T47D (cell line): ENCODE measurements at regions not wholly inside any gene's neighbourhood (a gene's known extent, or its start where the extent isn't known, plus 50 kb on each side); places are given as distances from the start of the nearest gene placed in this dataset.
"Not testable (repeated sequence)": the region's sequence is repeated elsewhere in the genome, so short reads cannot be mapped to it uniquely, and the experiment has no call there.

ENCODE experiments used
- DNase-seq, 2 experiments: peaks; one replicate each; pipeline versions ENCODE4 v3.0.0 to v3.0.0-alpha.2; 2011 to 2012; ENCODE audit warnings: low read depth in 1 of 2, low spot score in 1 of 2
- JUND ChIP-seq: IDR thresholded peaks from 2 replicates; pipeline ENCODE4 v1.6.1; 2012; ENCODE audit warnings: low read depth
- in situ Hi-C: cut with HindIII; loops from 2 replicates; pipeline ENCODE4 v1.10.0; 2016; ENCODE audit warnings: low sequenced_read_pairs, low pct_unique_long_range_greater_than_20kb

DNA sequence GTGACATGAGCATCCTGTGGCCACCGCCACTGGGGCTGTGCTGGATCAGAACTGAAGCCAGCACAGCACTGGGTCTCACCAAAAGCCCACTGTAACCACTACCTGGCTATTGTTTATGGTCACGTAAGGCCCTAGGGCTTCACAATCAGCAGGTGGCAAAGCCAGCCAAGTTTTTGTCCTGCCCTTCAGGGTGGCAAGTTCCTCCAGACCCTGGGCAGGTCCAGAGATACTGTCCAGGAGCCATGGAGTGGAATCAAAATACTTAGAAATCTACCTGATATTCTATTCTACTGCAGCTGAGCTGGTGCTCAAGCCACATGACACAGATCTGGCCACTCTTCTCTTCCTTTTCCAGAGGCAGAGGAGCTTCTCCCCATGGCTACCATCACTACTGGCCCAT, 121.2 kb upstream of the CXXC4 start:
- in situ Hi-C loops = no loop called here
- no peak for DNase-seq
- TF ChIP-seq JUND = no peak

DNA sequence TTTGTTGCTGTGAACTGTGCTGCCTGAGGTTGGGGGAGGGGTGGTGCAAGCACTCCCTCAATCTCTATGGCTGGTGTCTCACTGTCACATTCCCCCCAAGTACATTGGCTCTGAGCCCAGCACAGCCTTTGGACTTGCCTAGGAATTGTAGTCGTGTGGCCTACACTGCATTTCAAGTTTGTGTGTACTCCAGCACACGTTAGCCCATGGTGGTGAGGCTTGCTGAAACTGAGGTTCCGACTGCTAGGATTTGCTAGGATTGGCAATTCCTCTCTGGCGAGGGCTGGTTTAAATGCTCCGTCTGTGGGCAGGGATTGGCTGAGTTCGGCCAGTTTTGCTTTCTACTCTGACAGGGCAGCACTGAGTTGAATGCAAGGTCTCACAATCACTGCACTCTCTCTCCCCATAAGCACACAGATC, 121.7 kb upstream of the CXXC4 start:
- no peak for DNase-seq
- no peak for TF ChIP-seq JUND
- in situ Hi-C loops = no loop called here

DNA sequence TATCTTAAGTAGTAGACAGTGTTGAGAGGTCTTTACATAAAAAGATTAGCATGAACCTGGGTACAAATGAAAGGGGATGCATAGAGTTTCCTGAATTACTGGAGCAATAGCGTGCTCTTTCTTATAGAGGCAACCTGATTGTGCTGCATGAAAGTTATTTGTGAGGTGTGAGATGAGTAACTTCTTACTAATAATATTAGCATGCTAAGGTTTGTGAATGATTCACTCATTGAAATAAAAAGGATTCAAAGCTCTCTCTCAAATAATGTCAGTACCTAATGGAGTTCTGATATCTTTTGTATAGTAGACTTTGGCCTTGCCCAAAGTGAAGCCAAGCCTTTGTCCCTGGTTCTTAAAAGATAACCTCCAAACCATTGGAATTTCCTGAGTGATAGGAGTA, 131.0 kb upstream of the CXXC4 start:
- DNase-seq = no peak
- no peak for TF ChIP-seq JUND
- in situ Hi-C loops = no loop called here

DNA sequence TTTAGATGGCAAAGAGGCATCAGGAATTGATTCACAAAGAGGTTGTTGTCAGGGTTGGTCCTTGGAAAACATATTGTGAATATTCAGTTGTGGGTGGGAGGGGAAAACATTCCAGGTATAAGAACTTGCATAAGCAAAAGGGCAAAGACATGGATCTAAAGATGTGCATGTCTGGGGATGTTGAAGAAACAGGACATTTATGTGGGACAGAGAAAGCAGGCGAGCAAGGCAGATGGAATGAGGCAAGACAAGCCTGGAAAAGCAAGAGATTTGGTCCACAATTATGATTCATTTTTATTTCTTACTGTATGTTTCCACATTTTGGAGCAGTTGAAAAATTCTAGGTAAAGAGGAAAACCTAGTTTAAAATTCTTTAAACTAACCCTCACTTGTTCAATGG, 134.9 kb upstream of the CXXC4 start:
- in situ Hi-C loops = no loop called here
- DNase-seq = no peak
- no peak for TF ChIP-seq JUND

DNA sequence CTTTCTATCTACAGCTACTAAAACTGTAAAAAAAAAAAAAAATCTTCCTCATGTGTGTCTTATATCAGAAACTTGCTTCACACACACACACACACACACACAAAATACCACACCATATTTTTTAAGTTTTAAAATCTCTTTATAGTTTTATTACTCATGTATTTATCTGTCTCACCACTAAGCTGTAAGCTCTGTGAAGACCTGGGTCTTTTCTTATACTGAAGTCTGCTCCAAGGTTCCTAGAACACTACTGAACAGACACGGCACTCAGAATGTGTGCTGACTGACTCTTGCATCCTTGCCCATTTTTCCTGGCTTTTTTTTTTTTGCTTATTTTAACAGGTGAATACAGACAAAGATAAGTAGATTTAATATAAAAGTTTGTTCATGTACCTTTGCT, 135.6 kb upstream of the CXXC4 start:
- in situ Hi-C loops = no loop called here
- no peak for TF ChIP-seq JUND

DNA sequence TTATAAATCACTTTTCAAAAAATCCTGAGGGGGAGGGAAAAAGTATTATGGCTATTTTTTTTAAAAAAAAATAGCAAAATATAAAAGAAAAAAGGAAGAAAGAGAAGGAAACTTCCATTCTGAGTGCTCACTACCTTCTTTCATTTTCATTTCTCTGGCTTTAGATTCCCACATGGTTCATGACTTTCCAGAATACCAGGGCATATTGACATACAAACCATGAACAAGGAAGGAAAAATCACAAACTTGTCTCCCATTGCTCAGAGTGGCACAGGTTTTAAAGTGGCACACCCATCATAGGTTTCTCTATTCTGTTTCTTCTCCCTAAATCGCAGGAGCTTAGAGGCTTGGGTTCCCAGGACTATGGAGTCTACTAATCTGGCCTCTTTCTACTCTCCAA, 136.3 kb upstream of the CXXC4 start:
- in situ Hi-C loops = no loop called here
- no peak for TF ChIP-seq JUND
- peak in 1 of 2 experiments; percentile 10 for DNase-seq

More for the DNA sequence above, 135.6 kb upstream of the CXXC4 start:
- DNase-seq = no peak

DNA sequence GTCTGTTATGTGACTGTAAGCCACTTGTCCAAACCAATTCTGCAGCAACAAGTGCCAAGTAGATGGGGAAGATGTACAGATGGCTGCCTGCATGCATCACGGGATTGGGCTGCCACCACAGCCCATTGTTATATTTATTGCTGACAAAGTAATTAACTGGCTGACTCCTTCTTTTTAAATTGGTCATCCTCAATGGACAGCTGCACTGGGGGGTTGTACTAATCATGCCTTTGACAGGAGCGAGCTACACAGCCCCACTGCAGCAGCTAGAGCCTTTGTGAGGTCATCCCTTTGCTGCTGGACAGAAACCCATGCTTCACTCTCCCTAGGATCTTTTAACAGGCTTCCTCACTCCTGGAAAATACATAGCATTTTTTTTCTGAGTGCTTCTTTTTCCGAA, 146.7 kb upstream of the CXXC4 start:
- in situ Hi-C loops = no loop called here
- DNase-seq = no peak
- no peak for TF ChIP-seq JUND

DNA sequence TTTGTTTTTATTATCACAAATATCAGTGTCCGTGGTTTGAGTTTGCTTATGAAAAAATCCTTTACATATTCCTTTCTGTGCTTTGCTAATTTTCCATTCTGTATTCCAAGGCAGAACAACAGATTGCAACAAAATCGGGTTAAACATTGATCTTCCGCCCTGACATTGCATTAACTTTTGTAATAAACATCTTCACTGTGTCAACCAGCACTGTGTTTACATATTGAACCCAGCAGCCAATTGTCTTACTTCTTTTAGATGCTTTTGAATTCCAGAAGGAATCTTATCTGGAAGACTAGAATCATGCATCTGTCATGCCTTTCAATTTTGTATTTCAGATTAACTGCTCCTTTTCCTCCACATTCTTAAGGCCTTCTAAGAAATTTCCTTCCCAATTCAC, 147.8 kb upstream of the CXXC4 start:
- in situ Hi-C loops = no loop called here
- no peak for TF ChIP-seq JUND
- DNase-seq = no peak

DNA sequence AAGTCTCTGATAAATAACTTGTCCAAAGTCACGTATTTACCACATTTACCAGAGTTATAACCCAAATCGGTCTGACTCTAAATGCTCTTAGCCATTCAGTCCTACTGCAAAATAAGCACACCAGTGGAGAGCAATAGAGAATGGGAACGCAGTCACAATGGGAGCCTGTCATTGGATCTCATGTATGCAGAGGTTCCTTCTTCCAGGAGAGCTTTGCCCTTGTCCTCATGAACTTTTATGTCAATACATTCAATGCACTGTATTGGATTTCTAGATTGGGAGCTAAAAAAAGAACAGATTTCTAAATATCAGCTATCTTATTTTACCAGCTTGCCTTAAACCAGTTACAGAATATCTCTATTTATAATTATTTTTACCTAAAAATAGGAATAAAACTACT, 149.1 kb upstream of the CXXC4 start:
- TF ChIP-seq JUND = no peak
- no peak for DNase-seq
- in situ Hi-C loops = no loop called here

DNA sequence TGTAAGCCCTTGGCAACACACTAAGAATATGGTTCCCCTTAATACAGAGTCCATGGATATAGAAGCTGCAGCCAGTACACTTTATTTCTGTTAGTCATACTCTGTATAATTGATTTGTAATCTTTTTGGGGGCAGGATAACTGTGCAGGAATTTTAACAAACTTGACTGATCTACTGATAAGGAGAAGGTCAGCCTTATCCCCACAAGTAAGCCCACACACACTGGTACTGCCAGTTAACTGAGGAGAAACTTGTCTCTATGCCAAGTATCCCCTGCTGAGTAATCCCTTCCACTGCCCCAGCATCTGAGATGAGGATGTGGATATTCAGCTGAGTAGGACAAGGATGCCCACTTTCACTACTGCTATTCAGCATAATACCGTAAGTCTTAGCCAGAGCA, 154.9 kb upstream of the CXXC4 start:
- no peak for DNase-seq
- in situ Hi-C loops = no loop called here
- no peak for TF ChIP-seq JUND

DNA sequence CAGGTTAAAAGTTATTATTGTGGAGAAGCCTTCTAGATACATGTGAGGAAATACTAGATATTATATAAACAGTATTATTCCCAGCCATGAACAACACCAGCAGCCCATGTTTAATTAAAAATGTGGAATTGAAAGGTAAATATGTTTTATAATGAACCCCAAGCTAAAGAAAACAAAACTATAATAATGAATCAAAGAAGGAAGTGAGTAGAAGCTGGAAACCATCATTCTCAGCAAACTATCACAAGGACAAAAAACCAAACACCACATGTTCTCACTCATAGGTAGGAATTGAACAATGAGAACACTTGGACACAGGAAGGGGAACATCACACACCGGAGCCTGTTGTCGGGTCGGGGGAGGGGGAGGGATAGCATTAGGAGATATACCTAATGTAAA, 167.6 kb upstream of the CXXC4 start:
- in situ Hi-C loops, DNase-seq: not testable (repeated sequence)

DNA sequence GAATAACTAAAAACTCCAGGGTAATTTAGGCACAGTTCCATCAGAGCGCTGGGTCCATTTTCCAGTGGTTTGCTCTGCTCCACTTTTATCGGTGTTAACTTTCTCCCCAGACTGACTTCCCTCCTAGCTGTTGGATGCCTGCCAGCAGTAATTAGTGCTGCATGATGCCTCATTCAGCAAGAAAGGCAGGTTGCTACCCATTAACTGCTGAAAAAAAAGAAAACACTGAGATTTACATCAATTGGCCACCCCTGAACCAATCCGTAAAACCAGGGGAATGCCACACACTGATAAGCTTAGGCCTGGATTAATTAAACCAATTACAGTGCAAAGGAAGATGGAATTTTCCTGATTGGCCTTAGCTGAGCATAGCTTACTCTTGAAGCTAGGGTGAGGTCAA, 182.4 kb upstream of the CXXC4 start:
- in situ Hi-C loops = no loop called here
- peak in 1 of 2 experiments; percentile 33 for DNase-seq
- no peak for TF ChIP-seq JUND

DNA sequence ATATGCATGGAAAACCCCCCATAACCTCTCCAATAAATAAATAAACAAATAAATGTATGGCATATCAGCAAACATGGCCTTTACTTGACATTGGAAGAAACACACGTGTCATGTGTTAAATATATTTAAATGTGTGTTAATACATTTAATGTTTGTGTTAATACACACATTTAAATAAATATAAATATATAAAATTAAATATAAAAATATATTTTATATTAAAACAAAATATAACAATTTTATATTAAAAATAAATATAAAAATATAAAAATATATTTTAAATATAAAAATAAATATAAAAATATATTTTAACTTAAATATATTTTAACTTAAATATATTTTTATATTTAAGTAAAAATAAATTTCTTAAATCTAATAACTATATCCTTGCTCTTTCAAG, 187.6 kb upstream of the CXXC4 start:
- DNase-seq = no peak
- no peak for TF ChIP-seq JUND
- in situ Hi-C loops = no loop called here

DNA sequence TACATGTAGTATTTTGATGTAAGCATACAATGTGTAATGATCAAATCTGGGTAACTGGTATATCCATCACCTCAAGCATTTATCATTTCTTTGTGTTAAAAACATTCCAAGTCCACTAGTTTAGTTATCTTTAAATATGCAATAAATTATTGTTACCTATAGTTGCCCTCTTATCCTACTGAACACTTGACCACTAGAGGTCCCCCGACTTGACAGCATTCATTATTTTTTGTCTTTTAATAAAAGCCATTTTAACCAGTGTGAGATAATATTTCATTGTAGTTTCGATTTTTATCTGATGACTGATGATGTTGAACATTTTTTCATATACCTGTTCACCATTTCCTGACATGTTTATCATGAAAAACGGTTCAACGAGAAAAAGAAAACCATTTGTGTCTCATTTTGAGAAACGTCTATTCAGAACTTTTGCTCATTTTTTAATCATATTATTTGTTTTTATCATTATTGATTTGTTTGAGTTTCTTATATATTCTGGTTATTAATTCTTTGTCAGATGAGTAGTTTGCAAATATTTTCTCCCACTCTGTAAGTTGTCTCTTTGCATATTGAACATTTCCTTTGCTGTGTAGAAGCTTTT, 199.0 kb upstream of the CXXC4 start:
- DNase-seq = peak in 1 of 2 experiments; percentile 33
- in situ Hi-C loops = no loop called here
- TF ChIP-seq JUND = no peak

DNA sequence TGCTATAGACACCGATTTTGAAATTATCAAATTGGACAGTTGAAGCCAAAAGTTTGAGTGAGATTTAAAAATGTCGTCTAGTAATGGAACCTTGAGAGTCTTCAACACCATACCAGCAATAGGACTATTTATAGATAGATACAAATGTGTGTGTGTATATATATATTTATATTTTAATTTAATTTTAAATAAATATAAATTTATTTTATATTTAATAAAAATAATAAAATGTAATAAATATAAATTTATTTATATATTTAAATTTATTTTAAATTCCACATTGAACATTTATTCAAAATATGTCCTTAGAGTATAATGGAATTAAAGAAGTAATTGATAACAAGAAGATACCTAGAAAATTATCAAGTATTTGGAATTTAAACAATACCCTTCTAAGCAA, 221.9 kb upstream of the CXXC4 start:
- no peak for TF ChIP-seq JUND
- no peak for DNase-seq
- in situ Hi-C loops = no loop called here
